IMR-90 (cell line): ENCODE measurements at regions not wholly inside any gene's neighbourhood (a gene's known extent, or its start where the extent isn't known, plus 50 kb on each side); places are given as distances from the start of the nearest gene placed in this dataset.

Source experiments
- ATAC-seq: fragments of 200-7000 bp; cut with Tn5 transposase; 2 replicates; pipeline ENCODE4 v1.9.1; 2020; ENCODE audit warnings: low read depth, mild to moderate bottlenecking, moderate library complexity
- BruUV-seq: library from RNA; stranded (reverse); fragments of 400-500 nt; replicated peaks from 2 replicates; lab custom pipeline; 2021; lab: Mats Ljungman, UMichigan
- CTCF ChIA-PET: fragments of 300-600 bp; formaldehyde crosslinking; extraction: SDS; loops from one replicate; lab custom pipeline; 2021; ENCODE audit warnings: antibody characterized with exemption; lab: Yijun Ruan, JAX
- POLR2A ChIA-PET: fragments of 300-600 bp; sonication (Branson Sonifier 250); formaldehyde crosslinking; loops from one replicate; lab custom pipeline; 2022; ENCODE audit warnings: antibody characterized with exemption; ENCODE audit not compliant: unreplicated experiment; lab: Charles Lee
- DNase-seq: peaks from one replicate; pipeline ENCODE4 v3.0.0; 2013
- H2AFZ ChIP-seq: replicated peaks from 2 replicates; pipeline ENCODE3; 2013; ENCODE audit warnings: low read length, mild to moderate bottlenecking; ENCODE audit not compliant: poor library complexity
- H2AK5ac ChIP-seq: 2 replicates; pipeline ENCODE4 v1.6.1; 2013; ENCODE audit warnings: low read depth, low read length, inconsistent platforms
- H2AK9ac ChIP-seq: replicated peaks from 2 replicates; pipeline ENCODE3; 2013; ENCODE audit warnings: mild to moderate bottlenecking, low read depth, low read length, moderate library complexity; ENCODE audit not compliant: poor library complexity
- H2BK120ac ChIP-seq: 2 replicates; pipeline ENCODE4 v1.6.1; 2013; ENCODE audit warnings: low read depth, low read length, inconsistent platforms
- H2BK15ac ChIP-seq: 3 replicates; pipeline ENCODE4 v1.6.1; 2013; ENCODE audit warnings: low read depth, low read length, inconsistent platforms
- H2BK20ac ChIP-seq: 2 replicates; pipeline ENCODE4 v1.6.1; 2013; ENCODE audit warnings: low read depth, mild to moderate bottlenecking, inconsistent platforms, low read length, moderate library complexity
- H2BK5ac ChIP-seq: 2 replicates; pipeline ENCODE4 v1.6.1; 2013; ENCODE audit warnings: mild to moderate bottlenecking, low read depth, low read length, inconsistent platforms; ENCODE audit not compliant: poor library complexity, severe bottlenecking
- H3K14ac ChIP-seq: replicated peaks from 2 replicates; pipeline ENCODE4 v1.6.1; 2013; ENCODE audit warnings: low read depth, low read length, inconsistent platforms
- H3K18ac ChIP-seq: 2 replicates; pipeline ENCODE4 v1.6.1; 2013; ENCODE audit warnings: low read depth, low read length, control low read depth
- H3K23ac ChIP-seq: 2 replicates; pipeline ENCODE4 v1.6.1; 2013; ENCODE audit warnings: low read depth, low read length, inconsistent platforms
- H3K27ac ChIP-seq: 2 replicates; pipeline ENCODE4 v1.5.1; 2013; ENCODE audit warnings: mild to moderate bottlenecking, control low read depth, low read length; ENCODE audit not compliant: insufficient read depth
- H3K27me3 ChIP-seq: 2 replicates; pipeline ENCODE4 v1.6.1; 2013; ENCODE audit warnings: low read length; ENCODE audit not compliant: control insufficient read depth, insufficient read depth
- H3K36me3 ChIP-seq: 2 replicates; pipeline ENCODE4 v1.6.1; 2013; ENCODE audit warnings: low read length, mixed read lengths; ENCODE audit not compliant: control insufficient read depth, insufficient read depth
- H3K4ac ChIP-seq: 2 replicates; pipeline ENCODE4 v1.6.1; 2013; ENCODE audit warnings: low read depth, low read length, inconsistent platforms
- H3K4me1 ChIP-seq: 2 replicates; pipeline ENCODE4 v1.6.1; 2013; ENCODE audit warnings: low read length, mixed read lengths; ENCODE audit not compliant: control insufficient read depth, insufficient read depth
- H3K4me2 ChIP-seq: 2 replicates; pipeline ENCODE4 v1.6.1; 2013; ENCODE audit warnings: low read depth, mild to moderate bottlenecking, control low read depth, low read length, moderate library complexity
- H3K4me3 ChIP-seq: 2 replicates; pipeline ENCODE4 v1.5.1; 2013; ENCODE audit warnings: low read depth, mild to moderate bottlenecking, control low read depth, low read length, moderate library complexity; ENCODE audit not compliant: insufficient read depth
- H3K56ac ChIP-seq: 2 replicates; pipeline ENCODE4 v1.6.1; 2013; ENCODE audit warnings: low read length, inconsistent platforms; ENCODE audit not compliant: insufficient read depth; ENCODE audit errors: extremely low read depth
- H3K79me1 ChIP-seq, 2 experiments: 2 replicates each; pipeline ENCODE4 v1.6.1; 2013; ENCODE audit warnings: low read length in 2 of 2, inconsistent platforms in 1 of 2, low read depth in 1 of 2
- H3K9ac ChIP-seq: 2 replicates; pipeline ENCODE4 v1.6.1; 2013; ENCODE audit warnings: low read depth, low read length, control low read depth
- H3K9me1 ChIP-seq: 2 replicates; pipeline ENCODE4 v1.6.1; 2013; ENCODE audit warnings: low read length, inconsistent platforms; ENCODE audit not compliant: insufficient read depth
- H3K9me3 ChIP-seq: 2 replicates; pipeline ENCODE4 v1.6.1; 2013; ENCODE audit warnings: low read length; ENCODE audit not compliant: control insufficient read depth, insufficient read depth
- H4K20me1 ChIP-seq: 2 replicates; pipeline ENCODE4 v1.6.1; 2013; ENCODE audit warnings: low read length, inconsistent platforms; ENCODE audit not compliant: insufficient read depth
- H4K5ac ChIP-seq: 2 replicates; pipeline ENCODE4 v1.6.1; 2013; ENCODE audit warnings: mild to moderate bottlenecking, low read depth, low read length, control low read depth
- H4K8ac ChIP-seq, 2 experiments: 2 replicates each; pipeline ENCODE4 v1.6.1; 2013; ENCODE audit warnings: low read depth in 2 of 2, low read length in 2 of 2, control low read depth in 1 of 2, inconsistent platforms in 1 of 2
- H4K91ac ChIP-seq: 2 replicates; pipeline ENCODE4 v1.6.1; 2013; ENCODE audit warnings: low read depth, low read length, inconsistent platforms; ENCODE audit not compliant: insufficient read depth
- CEBPB ChIP-seq: IDR thresholded peaks from 2 replicates; pipeline ENCODE4 v1.6.1; 2012; ENCODE audit warnings: low read depth, low read length, improper control_type of control experiment
- CTCF ChIP-seq: conservative IDR thresholded peaks from 2 replicates; pipeline ENCODE4 v1.5.1; 2012; ENCODE audit warnings: mild to moderate bottlenecking, low read depth, low read length, improper control_type of control experiment
- MAFK ChIP-seq: IDR thresholded peaks from 2 replicates; pipeline ENCODE4 v1.6.1; 2012; ENCODE audit warnings: low read depth, low read length, improper control_type of control experiment
- WGBS, 2 experiments: methylation state at CpG; one replicate each; pipeline versions ENCODE4 v1.1.5 to v1.1.7; 2013; ENCODE audit warnings: missing lambda C conversion rate in 2 of 2; ENCODE audit not compliant: insufficient read length in 1 of 2; ENCODE audit errors: extremely low coverage in 2 of 2; 5-methylcytosine and 5-hydroxymethylcytosine counted together
- dilution Hi-C: fragments of 300-500 bp; cut with HindIII; formaldehyde crosslinking; loops from one replicate; pipeline ENCODE4 v1.14.3; 2018; ENCODE audit warnings: low sequenced_read_pairs; ENCODE audit not compliant: unreplicated experiment
- in situ Hi-C: fragments of 300-500 bp; cut with MboI; formaldehyde crosslinking; loops from 3 replicates; pipeline ENCODE4 v1.14.3; 2019; ENCODE audit warnings: low sequenced_read_pairs, inconsistent platforms, mixed read lengths
- intact Hi-C: fragments of 100-400 bp; cut with micrococcal nuclease; formaldehyde crosslinking; loops from 2 replicates; pipeline ENCODE4 v1.10.0; 2022

- 86% methylated on average over 1 of the region's 2 CpGs; no CpG with 5 or more reads in 1 of the 2 experiments for WGBS, 2 experiments
- CTCF ChIA-PET, result no interaction called here
- no TSS peak for BruUV-seq
Observed at GRCh38 chr21:35465741-35466140, 416.6 kb upstream of the RUNX1 start.

More at GRCh38 chr21:35465741-35466140, 416.6 kb upstream of the RUNX1 start:
- Histone ChIP-seq H4K8ac (no peak overlapping the region), H4K91ac (no peak overlapping the region), H2BK15ac (no peak overlapping the region), H3K9me3 (no peaks in the 10 kb centered on the region), H3K79me1 (no peaks in the 10 kb centered on the region), H3K27me3 (no peaks in the 10 kb centered on the region), H2BK120ac (no peak overlapping the region), H3K56ac (no peak overlapping the region), H3K18ac (no peak overlapping the region), H2BK20ac (no peak overlapping the region), H3K36me3 (no peaks in the 10 kb centered on the region), H3K9ac (no peak overlapping the region), H3K23ac (no peak overlapping the region), H3K27ac (no peak overlapping the region), H3K4me2 (no peak overlapping the region), H4K5ac (no peak overlapping the region), H3K4me1 (peaks cover 7% of the 10 kb centered on the region; the same call in 1 of the 2 replicates), H3K14ac (0 out of 2 replicates have a peak overlapping the region, but pooled peaks have one; percentile 16), H2AFZ (no peak overlapping the region), H3K9me1 (peaks cover 7% of the 10 kb centered on the region), H4K20me1 (no peaks in the 10 kb centered on the region), H3K4ac (no peak overlapping the region), H2AK5ac (no peak overlapping the region), H2BK5ac (no peak overlapping the region), H2AK9ac (no peak overlapping the region), H3K4me3 (no peak overlapping the region)
- intact Hi-C loops (no loop called here), in situ Hi-C loops (no loop called here), dilution Hi-C loops (no loop called here)
- DNase-seq, result no peak
- TF ChIP-seq MAFK (no peak), CTCF (no peak), CEBPB (no peak)
- POLR2A ChIA-PET, result no interaction called here
- no peak for ATAC-seq
